ENCODE measurements at regions not wholly inside any gene's neighbourhood (a gene's known extent, or its start where the extent isn't known, plus 50 kb on each side); places are given as distances from the start of the nearest gene placed in this dataset.
"Not testable (repeated sequence)": the region's sequence is repeated elsewhere in the genome, so short reads cannot be mapped to it uniquely, and the experiment has no call there.

GRCh38 chr11:22106566-22106965 lies 86.3 kb upstream of the ANO5 start:
- no peak for TF ChIP-seq CTCF (IDR thresholded peaks at IDR 0.05)

GRCh38 chr11:22115470-22116029 lies 77.3 kb upstream of the ANO5 start:
- Histone ChIP-seq H3K4me3 (no peak overlapping the region), H3K36me3 (no peaks in the 10 kb centered on the region), H3K4me1 (ENCODE audit: control insufficient read depth in 1 of 2, low read depth in 2 of 2) (no peaks in the 10 kb centered on the region), H3K27me3 (replicated peaks; ENCODE audit: insufficient read depth) (no peaks in the 10 kb centered on the region), H3K9me3 (no peaks in the 10 kb centered on the region), H3K27ac (no peak overlapping the region)
- TF ChIP-seq CTCF (IDR thresholded peaks at IDR 0.05): no peak
- ATAC-seq (ENCODE audit: insufficient number of reproducible peaks, low FRiP score, low read depth) (no peak), DNase-seq (ENCODE audit: low spot score) (no peak)

More at GRCh38 chr11:22106566-22106965, 86.3 kb upstream of the ANO5 start:
- Histone ChIP-seq H3K36me3 (no peaks in the 10 kb centered on the region), H3K9me3 (no peaks in the 10 kb centered on the region), H3K4me3 (no peak overlapping the region), H3K4me1 (ENCODE audit: control insufficient read depth in 1 of 2, low read depth in 2 of 2) (no peaks in the 10 kb centered on the region), H3K27ac (no peak overlapping the region), H3K27me3 (replicated peaks; ENCODE audit: insufficient read depth) (no peaks in the 10 kb centered on the region)
- ATAC-seq (ENCODE audit: insufficient number of reproducible peaks, low FRiP score, low read depth) (no peak), DNase-seq (ENCODE audit: low spot score) (no peak)

- H3K36me3 ChIP-seq; H3K27me3 ChIP-seq (replicated peaks; ENCODE audit: insufficient read depth); H3K9me3 ChIP-seq; ATAC-seq (ENCODE audit: insufficient number of reproducible peaks, low FRiP score, low read depth); H3K4me3 ChIP-seq; H3K4me1 ChIP-seq (ENCODE audit: control insufficient read depth in 1 of 2, low read depth in 2 of 2); H3K27ac ChIP-seq; DNase-seq (ENCODE audit: low spot score): not testable (repeated sequence)
These were observed 64.9 kb upstream of the ANO5 start for GRCh38 chr11:22127981-22128380.

GRCh38 chr11:22130462-22131053 lies 62.3 kb upstream of the ANO5 start:
- no peaks in the 10 kb centered on the region for H3K4me1 ChIP-seq (ENCODE audit: control insufficient read depth in 1 of 2, low read depth in 2 of 2)
- no peaks in the 10 kb centered on the region for H3K27me3 ChIP-seq (replicated peaks; ENCODE audit: insufficient read depth)
- no peak for TF ChIP-seq CTCF (IDR thresholded peaks at IDR 0.05)
- ATAC-seq (ENCODE audit: insufficient number of reproducible peaks, low FRiP score, low read depth): no peak
- H3K9me3 ChIP-seq: peaks cover 5% of the 10 kb centered on the region
- no peak for DNase-seq (ENCODE audit: low spot score)
- H3K27ac ChIP-seq: no peak overlapping the region
- H3K36me3 ChIP-seq: no peaks in the 10 kb centered on the region
- H3K4me3 ChIP-seq: no peak overlapping the region

- no peak overlapping the region for H3K27ac ChIP-seq
- no peak overlapping the region for H3K4me3 ChIP-seq
- no peaks in the 10 kb centered on the region for H3K27me3 ChIP-seq (replicated peaks; ENCODE audit: insufficient read depth)
- H3K4me1 ChIP-seq (ENCODE audit: control insufficient read depth in 1 of 2, low read depth in 2 of 2): no peaks in the 10 kb centered on the region
- no peak for TF ChIP-seq CTCF (IDR thresholded peaks at IDR 0.05)
- DNase-seq (ENCODE audit: low spot score): no peak
- no peaks in the 10 kb centered on the region for H3K36me3 ChIP-seq
- ATAC-seq (ENCODE audit: insufficient number of reproducible peaks, low FRiP score, low read depth): no peak
- H3K9me3 ChIP-seq: no peaks in the 10 kb centered on the region
These were observed 59.1 kb upstream of the ANO5 start for GRCh38 chr11:22133776-22134175.

GRCh38 chr11:22138264-22138663 lies 54.6 kb upstream of the ANO5 start:
- ATAC-seq (ENCODE audit: insufficient number of reproducible peaks, low FRiP score, low read depth): no peak
- Histone ChIP-seq H3K4me1 (ENCODE audit: control insufficient read depth in 1 of 2, low read depth in 2 of 2) (no peaks in the 10 kb centered on the region), H3K4me3 (no peak overlapping the region), H3K27me3 (replicated peaks; ENCODE audit: insufficient read depth) (no peaks in the 10 kb centered on the region), H3K36me3 (no peaks in the 10 kb centered on the region), H3K27ac (no peak overlapping the region), H3K9me3 (no peaks in the 10 kb centered on the region)
- DNase-seq (ENCODE audit: low spot score): no peak
- TF ChIP-seq CTCF (IDR thresholded peaks at IDR 0.05): no peak

All from thoracic aorta (tissue), 2 donors.